CD4-positive, alpha-beta T cell treated with Interleukin-17A for 4 hours (primary cell): ENCODE measurements at regions not wholly inside any gene's neighbourhood (a gene's known extent, or its start where the extent isn't known, plus 50 kb on each side); places are given as distances from the start of the nearest gene placed in this dataset.

ENCODE experiments used
- DNase-seq: peaks from one replicate; pipeline ENCODE4 v3.0.0-alpha.2; 2020; ENCODE audit warnings: mixed read lengths

GRCh38 chr17:77308861-77309726, 168.3 kb downstream of the SEC14L1 start:
- no peak for DNase-seq

GRCh38 chr17:77310336-77310735, 169.6 kb downstream of the SEC14L1 start:
- no peak for DNase-seq

- no peak for DNase-seq
These were observed 170.7 kb downstream of the SEC14L1 start for GRCh38 chr17:77311371-77311981.

GRCh38 chr17:77312061-77312701, 171.4 kb downstream of the SEC14L1 start:
- no peak for DNase-seq

GRCh38 chr17:77312786-77313599, 172.2 kb downstream of the SEC14L1 start:
- DNase-seq, result no peak

GRCh38 chr17:77313831-77314230, 173.1 kb downstream of the SEC14L1 start:
- DNase-seq, result no peak

GRCh38 chr17:77314601-77315000, 173.8 kb downstream of the SEC14L1 start:
- DNase-seq, result no peak

GRCh38 chr17:77315010-77315409, 174.2 kb downstream of the SEC14L1 start:
- DNase-seq, result no peak

GRCh38 chr17:77315551-77316190, 174.9 kb downstream of the SEC14L1 start:
- no peak for DNase-seq

- no peak for DNase-seq
These were observed 175.4 kb downstream of the SEC14L1 start for GRCh38 chr17:77316191-77316641.

GRCh38 chr17:77316651-77317050, 175.9 kb downstream of the SEC14L1 start:
- no peak for DNase-seq

- no peak for DNase-seq
These were observed 176.5 kb downstream of the SEC14L1 start for GRCh38 chr17:77317091-77317750.

GRCh38 chr17:77318021-77318420, 177.3 kb downstream of the SEC14L1 start:
- DNase-seq, result no peak

GRCh38 chr17:77318491-77319210, 177.9 kb downstream of the SEC14L1 start:
- DNase-seq, result no peak

GRCh38 chr17:77319211-77320043, 178.7 kb downstream of the SEC14L1 start:
- peak; percentile 80 for DNase-seq

GRCh38 chr17:77320044-77320440, 179.3 kb downstream of the SEC14L1 start:
- DNase-seq, result no peak

- DNase-seq, result no peak
These were observed 179.9 kb downstream of the SEC14L1 start for GRCh38 chr17:77320485-77321256.

- no peak for DNase-seq
These were observed 181.1 kb downstream of the SEC14L1 start for GRCh38 chr17:77321649-77322513.
